Stomach (tissue), 8 donors: ENCODE measurements at regions not wholly inside any gene's neighbourhood (a gene's known extent, or its start where the extent isn't known, plus 50 kb on each side); places are given as distances from the start of the nearest gene placed in this dataset.

ENCODE experiments used
- DNase-seq, 2 donors: peaks; one replicate each; pipeline versions ENCODE4 v3.0.0 to v3.0.0-alpha.2; 2013 to 2019
- H3K27ac ChIP-seq, 5 donors: fragments of 200-600 bp in 4 of 5; sonication (generic) in 4 of 5; one replicate each; pipeline ENCODE4 v1.5.1; 2013 to 2019; ENCODE audit warnings: mild to moderate bottlenecking in 1 of 5, moderate library complexity in 1 of 5
- H3K27me3 ChIP-seq, 3 donors: fragments of 200-600 bp; sonication (generic); one replicate each; pipeline ENCODE4 v1.5.1; 2017 to 2019; ENCODE audit warnings: mixed run types in 1 of 3
- H3K36me3 ChIP-seq, 4 donors: fragments of 200-600 bp; sonication (generic); 1 replicate in 3 of 4; 2 replicates in 1 of 4; pipeline ENCODE4 v1.5.1; 2016 to 2019
- H3K4me1 ChIP-seq, 4 donors: fragments of 200-600 bp; sonication (generic); one replicate each; pipeline ENCODE4 v1.5.1; 2016 to 2019
- H3K4me3 ChIP-seq, 4 donors: fragments of 200-600 bp; sonication (generic) in 3 of 4; one replicate each; pipeline ENCODE4 v1.5.1; 2016 to 2019; ENCODE audit warnings: mild to moderate bottlenecking in 1 of 4
- H3K9me3 ChIP-seq, 4 donors: fragments of 200-600 bp; sonication (generic); one replicate each; pipeline ENCODE4 v1.5.1; 2016 to 2019
- EP300 ChIP-seq: sonication (generic); formaldehyde crosslinking; IDR thresholded peaks from one replicate; pipeline ENCODE4 v1.6.1; 2017; ENCODE audit warnings: antibody characterized with exemption
- POLR2A ChIP-seq, 4 donors: fragments of 450-650 bp; IDR thresholded peaks; one replicate each; pipeline ENCODE4 v1.6.1; 2016; ENCODE audit warnings: antibody characterized with exemption in 4 of 4, control low read depth in 2 of 4, mild to moderate bottlenecking in 1 of 4, moderate library complexity in 1 of 4
- POLR2AphosphoS5 ChIP-seq, 3 donors: sonication (generic); formaldehyde crosslinking; IDR thresholded peaks; one replicate each; pipeline ENCODE4 v1.6.1; 2016; ENCODE audit warnings: antibody characterized with exemption in 3 of 3
- WGBS, 5 donors: extraction: QIAGEN DNeasy Blood & Tissue Kit in 3 of 5; methylation state at CpG; one replicate each; pipeline versions ENCODE4 v1.1.5 to v1.1.7; 2013 to 2018; 5-methylcytosine and 5-hydroxymethylcytosine counted together
- intact Hi-C: fragments of 100-400 bp; cut with DNase I; formaldehyde crosslinking; loops from one replicate; pipeline ENCODE4 v1.15.1; 2023; ENCODE audit warnings: low total_unique reads
- TF ChIP-seq, protein P1 (sequence below), 7 experiments: fragments of 450-650 bp in 4 of 7; fragments of 200-600 bp in 3 of 7; sonication (generic) in 3 of 7; IDR thresholded peaks; one replicate each; pipeline ENCODE4 v1.5.1; 2016 to 2019; ENCODE audit warnings: antibody characterized with exemption in 7 of 7, control low read depth in 2 of 7, mild to moderate bottlenecking in 1 of 7
- donor health status: healthy with polysubstance abuse.
- donor health status: Bipolar disorder and iron deficiency.
- donor health status: healthy.

DNA sequence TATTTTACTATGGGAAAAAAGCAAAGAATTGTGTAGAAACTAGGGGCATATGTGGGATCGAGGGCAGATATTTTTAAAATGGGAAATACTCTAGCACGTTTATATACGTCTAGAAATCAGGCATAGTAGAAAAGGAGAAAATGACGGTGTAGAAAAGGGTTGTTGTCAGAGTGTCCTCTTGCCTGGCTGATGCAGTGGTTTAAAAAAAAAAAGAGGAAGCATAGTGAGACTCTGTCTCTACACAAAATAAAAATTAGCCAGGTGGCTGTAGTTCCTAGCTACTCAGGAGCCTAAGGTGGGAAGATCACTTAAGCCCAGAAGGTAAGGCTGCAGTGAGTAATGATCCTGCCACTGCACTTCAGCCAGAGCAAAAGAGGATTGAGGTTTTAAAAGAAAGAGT, 64.7 kb upstream of the LRRC7 start:
- no peak for DNase-seq
- WGBS, 5 donors, result 52 to 79% (median 63%) methylated on average over 4 of the region's 4 CpGs
- H3K36me3 ChIP-seq, result no peaks in the 10 kb centered on the region
- TF ChIP-seq, protein P1, sequence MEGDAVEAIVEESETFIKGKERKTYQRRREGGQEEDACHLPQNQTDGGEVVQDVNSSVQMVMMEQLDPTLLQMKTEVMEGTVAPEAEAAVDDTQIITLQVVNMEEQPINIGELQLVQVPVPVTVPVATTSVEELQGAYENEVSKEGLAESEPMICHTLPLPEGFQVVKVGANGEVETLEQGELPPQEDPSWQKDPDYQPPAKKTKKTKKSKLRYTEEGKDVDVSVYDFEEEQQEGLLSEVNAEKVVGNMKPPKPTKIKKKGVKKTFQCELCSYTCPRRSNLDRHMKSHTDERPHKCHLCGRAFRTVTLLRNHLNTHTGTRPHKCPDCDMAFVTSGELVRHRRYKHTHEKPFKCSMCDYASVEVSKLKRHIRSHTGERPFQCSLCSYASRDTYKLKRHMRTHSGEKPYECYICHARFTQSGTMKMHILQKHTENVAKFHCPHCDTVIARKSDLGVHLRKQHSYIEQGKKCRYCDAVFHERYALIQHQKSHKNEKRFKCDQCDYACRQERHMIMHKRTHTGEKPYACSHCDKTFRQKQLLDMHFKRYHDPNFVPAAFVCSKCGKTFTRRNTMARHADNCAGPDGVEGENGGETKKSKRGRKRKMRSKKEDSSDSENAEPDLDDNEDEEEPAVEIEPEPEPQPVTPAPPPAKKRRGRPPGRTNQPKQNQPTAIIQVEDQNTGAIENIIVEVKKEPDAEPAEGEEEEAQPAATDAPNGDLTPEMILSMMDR (IDR thresholded peaks at IDR 0.05), result no peak
- TF ChIP-seq POLR2A (IDR thresholded peaks at IDR 0.05) (no peak), EP300 (no peak), POLR2AphosphoS5 (IDR thresholded peaks at IDR 0.05) (no peak)
- intact Hi-C loops, result no loop called here
- H3K4me1 ChIP-seq, result no peaks in the 10 kb centered on the region
- H3K27ac ChIP-seq, result no peak overlapping the region
- H3K4me3 ChIP-seq, result no peak overlapping the region
- no peaks in the 10 kb centered on the region for H3K27me3 ChIP-seq
- no peaks in the 10 kb centered on the region for H3K9me3 ChIP-seq

DNA sequence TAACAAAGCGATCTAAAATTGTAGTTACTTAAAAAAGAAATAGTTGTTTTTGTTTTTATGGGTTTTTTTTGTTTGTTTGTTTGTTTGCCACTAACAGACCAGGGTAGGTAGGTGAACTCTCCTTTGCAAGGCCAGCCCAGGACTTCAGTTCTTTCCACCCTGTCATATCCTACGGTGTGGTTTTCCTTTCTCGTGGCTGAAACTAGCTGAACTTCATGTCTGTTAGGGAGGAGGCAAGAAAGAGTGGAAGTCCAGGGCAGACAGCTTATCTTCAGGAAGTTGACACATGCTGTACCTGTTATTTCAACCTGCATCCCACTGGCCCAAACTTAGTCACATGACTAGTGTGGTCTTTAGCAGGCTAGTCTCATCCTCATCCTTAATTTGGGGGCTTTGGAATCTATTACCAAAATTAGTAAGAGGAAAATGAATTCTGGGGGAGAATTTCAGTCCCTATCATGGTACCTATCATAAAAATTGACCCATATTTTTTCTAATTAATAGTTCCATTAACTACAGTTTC, 62.9 kb upstream of the LRRC7 start:
- Histone ChIP-seq H3K9me3 (no peaks in the 10 kb centered on the region), H3K36me3 (no peaks in the 10 kb centered on the region), H3K27ac (no peak overlapping the region), H3K4me1 (no peaks in the 10 kb centered on the region), H3K4me3 (no peak overlapping the region), H3K27me3 (no peaks in the 10 kb centered on the region)
- TF ChIP-seq, protein P1 (IDR thresholded peaks at IDR 0.05), result no peak
- no peak for TF ChIP-seq EP300
- TF ChIP-seq POLR2AphosphoS5 (IDR thresholded peaks at IDR 0.05), result no peak
- no peak for TF ChIP-seq POLR2A (IDR thresholded peaks at IDR 0.05)
- WGBS, 5 donors, result 45 to 68% (median 59%) methylated on average over 3 of the region's 3 CpGs
- intact Hi-C loops, result no loop called here
- no peak for DNase-seq

DNA sequence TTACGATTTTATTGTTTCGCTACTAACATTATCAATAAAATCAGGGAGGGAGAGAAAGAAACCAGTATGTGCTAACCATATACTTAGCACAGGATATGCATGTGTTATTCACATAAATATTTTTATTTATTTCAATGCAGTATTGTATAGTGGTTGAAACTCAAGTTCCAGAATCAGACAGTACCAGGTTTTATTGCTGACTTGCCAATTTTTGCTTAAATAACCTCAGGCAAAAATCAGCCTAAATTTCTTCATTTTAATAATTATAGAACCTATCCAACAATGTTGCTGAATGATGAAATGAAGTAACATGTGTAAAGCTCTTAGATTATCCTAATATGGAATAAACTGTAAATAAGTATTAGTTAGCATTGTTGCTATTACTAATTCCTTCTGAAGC, 61.4 kb upstream of the LRRC7 start:
- no peak for TF ChIP-seq POLR2AphosphoS5 (IDR thresholded peaks at IDR 0.05)
- TF ChIP-seq, protein P1 (IDR thresholded peaks at IDR 0.05), result no peak
- TF ChIP-seq POLR2A (IDR thresholded peaks at IDR 0.05), result no peak
- no peak for TF ChIP-seq EP300
- H3K27me3 ChIP-seq, result no peaks in the 10 kb centered on the region

DNA sequence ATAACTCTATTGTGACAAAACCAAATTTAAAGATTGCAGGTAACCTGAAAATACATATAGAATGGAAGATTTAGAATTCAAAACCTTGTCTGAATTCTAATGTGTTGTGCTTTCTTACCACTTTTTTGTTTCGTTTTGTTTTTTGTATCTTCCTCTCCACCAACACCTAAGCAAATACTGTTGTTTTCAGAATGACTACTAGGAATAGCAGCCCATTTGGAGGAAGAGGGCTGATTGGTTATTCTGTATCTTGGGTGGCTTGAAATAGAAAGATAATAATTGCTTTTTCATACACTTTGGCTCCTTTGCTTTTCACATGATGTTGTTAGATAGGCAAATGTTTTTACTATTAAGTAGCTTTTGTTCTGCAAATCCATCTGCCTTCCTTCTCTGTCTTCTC, 61.0 kb upstream of the LRRC7 start:
- no peak for TF ChIP-seq EP300
- no peak for TF ChIP-seq POLR2AphosphoS5 (IDR thresholded peaks at IDR 0.05)
- no peak for TF ChIP-seq POLR2A (IDR thresholded peaks at IDR 0.05)
- TF ChIP-seq, protein P1 (IDR thresholded peaks at IDR 0.05), result no peak
- WGBS, 5 donors, result 36 to 54% (median 50%) methylated on average over 1 of the region's 1 CpG
- Histone ChIP-seq H3K36me3 (no peaks in the 10 kb centered on the region), H3K27me3 (no peaks in the 10 kb centered on the region), H3K9me3 (no peaks in the 10 kb centered on the region), H3K4me1 (no peaks in the 10 kb centered on the region), H3K4me3 (no peak overlapping the region), H3K27ac (no peak overlapping the region)
- intact Hi-C loops, result no loop called here
- DNase-seq, result no peak

More for the DNA sequence above, 61.4 kb upstream of the LRRC7 start:
- no peaks in the 10 kb centered on the region for H3K36me3 ChIP-seq
- no peak overlapping the region for H3K27ac ChIP-seq
- no peak for DNase-seq
- H3K9me3 ChIP-seq, result no peaks in the 10 kb centered on the region
- WGBS, 5 donors, result 79 to 92% (median 91%) methylated on average over 2 of the region's 2 CpGs
- no peak overlapping the region for H3K4me3 ChIP-seq
- no peaks in the 10 kb centered on the region for H3K4me1 ChIP-seq
- intact Hi-C loops, result no loop called here
